NCI-H146 treated with DMSO at 0.1 percent for 48 hours (cell line): ENCODE measurements at regions not wholly inside any gene's neighbourhood (a gene's known extent, or its start where the extent isn't known, plus 50 kb on each side); places are given as distances from the start of the nearest gene placed in this dataset.
"Not testable (repeated sequence)": the region's sequence is repeated elsewhere in the genome, so short reads cannot be mapped to it uniquely, and the experiment has no call there.

Experiments used
- DNase-seq: peaks from one replicate; lab custom pipeline; 2025; ENCODE audit not compliant: unreplicated experiment; lab: John Stamatoyannopoulos, UW

- peak; percentile 22 for DNase-seq
These were observed 472.5 kb downstream of the PID1 start for GRCh38 chr2:228798458-228799207.

- no peak for DNase-seq
These were observed 474.7 kb downstream of the PID1 start for GRCh38 chr2:228796386-228796785.

- DNase-seq: no peak
These were observed 478.0 kb downstream of the PID1 start for GRCh38 chr2:228793116-228793515.

- DNase-seq: no peak
These were observed 484.2 kb downstream of the PID1 start for GRCh38 chr2:228786901-228787300.

GRCh38 chr2:228782281-228782680 lies 488.8 kb downstream of the PID1 start:
- no peak for DNase-seq

GRCh38 chr2:228777855-228778355 lies 493.2 kb downstream of the PID1 start:
- no peak for DNase-seq

GRCh38 chr2:228774548-228774947 lies 496.5 kb downstream of the PID1 start:
- no peak for DNase-seq

GRCh38 chr2:228771774-228772173 lies 499.3 kb downstream of the PID1 start:
- DNase-seq: no peak

- no peak for DNase-seq
These were observed 499.8 kb downstream of the PID1 start for GRCh38 chr2:228771315-228771714.

GRCh38 chr2:228768818-228769217 lies 502.3 kb downstream of the PID1 start:
- DNase-seq: no peak

- not testable (repeated sequence) for DNase-seq
These were observed 502.9 kb downstream of the PID1 start for GRCh38 chr2:228768141-228768540.

GRCh38 chr2:228767196-228767595 lies 503.9 kb downstream of the PID1 start:
- no peak for DNase-seq

GRCh38 chr2:228763379-228763981 lies 507.6 kb downstream of the PID1 start:
- peak; percentile 88 for DNase-seq

GRCh38 chr2:228762565-228762964 lies 508.5 kb downstream of the PID1 start:
- DNase-seq: peak; percentile 12

- DNase-seq: not testable (repeated sequence)
These were observed 515.4 kb downstream of the PID1 start for GRCh38 chr2:228755661-228756060.

GRCh38 chr2:228747483-228747882 lies 523.6 kb downstream of the PID1 start:
- no peak for DNase-seq

GRCh38 chr2:228738671-228739380 lies 532.3 kb downstream of the PID1 start:
- DNase-seq: no peak

GRCh38 chr2:228735697-228736096 lies 535.4 kb downstream of the PID1 start:
- DNase-seq: no peak

GRCh38 chr2:228731517-228731916 lies 539.6 kb downstream of the PID1 start:
- no peak for DNase-seq

- DNase-seq: no peak
These were observed 542.1 kb downstream of the PID1 start for GRCh38 chr2:228728961-228729360.

GRCh38 chr2:228725031-228725430 lies 543.5 kb upstream of the SPHKAP start:
- DNase-seq: no peak

GRCh38 chr2:228723599-228723998 lies 542.1 kb upstream of the SPHKAP start:
- DNase-seq: no peak
